ENCODE measurements at regions not wholly inside any gene's neighbourhood (a gene's known extent, or its start where the extent isn't known, plus 50 kb on each side); places are given as distances from the start of the nearest gene placed in this dataset.

DNA sequence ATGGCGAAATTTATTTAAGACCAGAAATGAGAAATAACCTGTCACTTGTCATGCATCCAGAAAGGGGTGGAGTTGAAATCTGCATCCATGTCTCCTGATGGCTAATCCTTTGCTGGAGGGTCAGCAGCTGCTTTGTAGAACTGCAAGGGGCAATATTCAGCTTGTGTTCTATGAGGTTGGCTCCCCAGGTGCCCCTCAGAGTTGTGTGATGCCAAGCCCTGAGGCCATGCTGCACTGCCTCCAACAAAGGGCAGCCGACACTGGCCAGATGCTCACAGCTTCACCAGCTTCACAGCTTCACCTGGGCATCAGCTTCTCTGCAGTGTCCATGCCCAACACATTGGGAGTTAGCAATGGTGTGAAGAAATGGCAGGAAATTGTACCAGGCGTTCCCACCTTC lies 64.0 kb upstream of the TMEM72 start:
- TF ChIP-seq, protein P1, sequence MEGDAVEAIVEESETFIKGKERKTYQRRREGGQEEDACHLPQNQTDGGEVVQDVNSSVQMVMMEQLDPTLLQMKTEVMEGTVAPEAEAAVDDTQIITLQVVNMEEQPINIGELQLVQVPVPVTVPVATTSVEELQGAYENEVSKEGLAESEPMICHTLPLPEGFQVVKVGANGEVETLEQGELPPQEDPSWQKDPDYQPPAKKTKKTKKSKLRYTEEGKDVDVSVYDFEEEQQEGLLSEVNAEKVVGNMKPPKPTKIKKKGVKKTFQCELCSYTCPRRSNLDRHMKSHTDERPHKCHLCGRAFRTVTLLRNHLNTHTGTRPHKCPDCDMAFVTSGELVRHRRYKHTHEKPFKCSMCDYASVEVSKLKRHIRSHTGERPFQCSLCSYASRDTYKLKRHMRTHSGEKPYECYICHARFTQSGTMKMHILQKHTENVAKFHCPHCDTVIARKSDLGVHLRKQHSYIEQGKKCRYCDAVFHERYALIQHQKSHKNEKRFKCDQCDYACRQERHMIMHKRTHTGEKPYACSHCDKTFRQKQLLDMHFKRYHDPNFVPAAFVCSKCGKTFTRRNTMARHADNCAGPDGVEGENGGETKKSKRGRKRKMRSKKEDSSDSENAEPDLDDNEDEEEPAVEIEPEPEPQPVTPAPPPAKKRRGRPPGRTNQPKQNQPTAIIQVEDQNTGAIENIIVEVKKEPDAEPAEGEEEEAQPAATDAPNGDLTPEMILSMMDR (IDR thresholded peaks at IDR 0.05 in 8 of 11, conservative IDR thresholded peaks at IDR 0.05 in 3 of 11): no peak
- TF ChIP-seq POLR2A (IDR thresholded peaks at IDR 0.05): no peak
- TF ChIP-seq POLR2AphosphoS5 (IDR thresholded peaks at IDR 0.05): no peak

Data from spleen (tissue), 7 donors.